Left renal pelvis (tissue), 4 donors: ENCODE measurements at regions not wholly inside any gene's neighbourhood (a gene's known extent, or its start where the extent isn't known, plus 50 kb on each side); places are given as distances from the start of the nearest gene placed in this dataset.

ENCODE experiments used
- DNase-seq, 4 donors: peaks; one replicate each; pipeline ENCODE4 v3.0.0-alpha.2; 2013; ENCODE audit warnings: low read depth in 4 of 4, low spot score in 3 of 4

DNA sequence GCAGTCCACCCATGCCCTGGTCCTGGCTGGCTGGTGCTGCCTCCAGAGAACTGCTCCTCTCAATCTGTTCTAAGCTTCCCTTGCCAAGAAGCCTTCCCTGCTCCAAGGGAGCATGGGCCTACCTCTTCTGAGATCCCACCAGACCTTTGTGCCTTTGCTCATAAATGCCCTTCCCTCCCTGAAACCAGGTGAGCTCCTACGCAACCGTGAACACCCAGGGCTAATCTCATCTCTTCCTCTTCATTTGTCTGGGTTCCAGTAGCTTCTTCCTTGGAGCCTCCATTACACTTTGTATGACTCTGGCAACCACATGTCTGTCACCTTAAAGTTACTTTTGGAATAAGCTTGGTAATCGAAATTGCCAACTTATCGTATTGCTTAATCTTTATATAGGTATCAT, 270.6 kb downstream of the PBX3 start:
- DNase-seq = no peak

DNA sequence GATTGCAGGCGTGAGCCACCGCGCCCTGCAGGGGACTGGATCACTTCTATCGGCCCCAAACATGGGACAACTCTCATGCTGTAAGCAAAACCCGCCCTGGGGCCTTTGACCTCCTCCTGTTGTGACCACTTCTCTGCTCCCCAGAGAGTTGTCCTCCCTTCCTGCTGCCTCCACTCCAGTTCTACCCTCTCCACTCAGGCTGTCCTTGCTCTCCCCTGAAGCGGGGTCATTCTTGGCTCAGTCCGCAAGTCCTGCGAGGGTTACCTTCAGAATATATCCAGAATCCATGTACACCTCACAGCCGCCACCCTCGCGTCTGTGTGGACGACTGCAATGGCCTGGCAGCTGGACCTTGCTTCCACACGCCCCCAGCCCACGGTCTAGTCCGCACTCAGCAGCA, 273.7 kb downstream of the PBX3 start:
- DNase-seq = no peak

DNA sequence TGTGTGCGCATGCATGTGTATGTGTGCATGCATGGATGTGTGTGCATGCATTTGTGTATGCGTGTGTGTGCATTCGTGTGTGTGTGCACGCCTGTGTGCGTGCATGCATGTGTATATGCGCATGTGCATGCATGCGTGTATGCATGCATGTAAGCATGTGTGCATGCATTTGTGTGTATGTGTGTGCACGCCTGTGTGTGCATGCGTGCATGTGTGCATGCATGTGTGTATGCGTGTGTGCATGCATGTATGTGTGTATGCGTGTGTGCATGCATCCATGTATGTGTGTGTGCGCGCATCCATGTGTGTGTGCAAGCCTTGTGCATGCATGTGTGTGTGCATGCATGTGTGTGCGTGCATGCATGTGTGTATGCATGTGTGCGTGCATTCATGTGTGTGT, 276.8 kb downstream of the PBX3 start:
- no peak for DNase-seq

DNA sequence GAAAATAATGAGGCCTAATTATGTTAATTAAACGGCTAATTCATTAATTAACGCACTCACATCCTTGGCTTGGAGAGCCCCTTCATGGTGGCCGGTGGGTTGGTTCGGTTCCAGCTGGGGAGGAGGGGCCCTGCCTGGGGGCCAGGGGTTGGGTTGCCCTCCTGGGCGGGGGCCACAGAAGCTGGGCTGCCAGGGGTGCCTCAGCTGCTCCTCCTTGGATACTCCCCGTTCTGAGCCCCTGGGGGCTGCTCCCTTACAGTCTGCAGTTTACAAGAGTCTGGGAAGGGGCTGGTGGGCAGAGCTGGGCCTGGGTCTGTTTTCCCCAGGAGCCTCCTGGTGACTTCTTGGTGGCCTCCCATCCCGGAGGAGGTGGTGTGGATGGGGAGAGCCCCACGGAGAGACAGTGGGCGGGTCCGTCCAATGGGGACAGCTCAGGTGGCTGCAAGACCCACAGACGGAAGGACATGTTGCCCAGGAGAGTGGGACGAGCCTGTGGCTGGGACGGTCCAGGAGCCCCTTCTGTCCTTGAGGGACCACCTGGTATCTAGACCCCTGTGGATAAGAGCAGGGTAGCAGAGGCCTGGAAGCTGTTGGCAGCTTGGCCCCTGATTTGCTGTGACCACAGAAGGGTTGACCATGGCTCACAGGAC, 277.5 kb downstream of the PBX3 start:
- DNase-seq = no peak

DNA sequence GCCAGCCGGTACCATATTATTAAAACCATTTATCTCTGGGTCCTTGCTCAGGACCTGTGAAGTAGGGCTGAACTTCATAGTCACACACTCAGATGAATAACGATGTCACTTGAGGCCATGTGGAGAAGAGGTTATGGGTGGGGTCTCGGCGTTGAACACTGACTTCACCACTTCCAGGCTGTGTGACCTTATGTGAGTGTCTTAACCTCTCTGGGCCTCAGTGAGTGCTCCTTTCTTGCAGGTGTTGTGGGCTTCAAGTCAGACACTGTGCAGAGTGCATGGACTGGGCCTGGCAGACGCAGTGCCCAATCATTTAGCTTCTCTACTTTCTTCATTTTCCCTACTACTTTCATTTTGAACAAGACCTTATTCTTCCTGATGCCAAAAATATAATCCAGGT, 278.8 kb downstream of the PBX3 start:
- DNase-seq = no peak

DNA sequence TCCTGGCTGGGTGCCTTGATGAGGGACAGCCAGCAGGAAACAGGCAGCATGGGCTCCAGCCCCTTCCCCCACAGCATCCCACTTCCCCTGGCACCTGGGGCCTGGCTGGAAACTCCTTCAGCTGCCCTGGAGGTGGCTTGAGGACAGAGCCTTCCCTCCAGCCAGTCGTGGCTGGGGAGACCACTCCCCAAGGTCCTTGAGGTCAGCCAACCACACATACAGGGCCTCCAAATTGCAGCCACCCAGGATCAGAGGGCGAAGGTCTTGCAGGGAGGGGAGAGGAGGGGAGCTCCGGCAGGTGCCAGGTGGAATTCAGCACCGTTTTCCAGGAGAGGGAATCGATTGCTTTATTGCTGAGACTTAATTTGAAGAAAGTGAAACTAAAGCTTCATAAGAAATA, 280.4 kb downstream of the PBX3 start:
- DNase-seq = no peak

DNA sequence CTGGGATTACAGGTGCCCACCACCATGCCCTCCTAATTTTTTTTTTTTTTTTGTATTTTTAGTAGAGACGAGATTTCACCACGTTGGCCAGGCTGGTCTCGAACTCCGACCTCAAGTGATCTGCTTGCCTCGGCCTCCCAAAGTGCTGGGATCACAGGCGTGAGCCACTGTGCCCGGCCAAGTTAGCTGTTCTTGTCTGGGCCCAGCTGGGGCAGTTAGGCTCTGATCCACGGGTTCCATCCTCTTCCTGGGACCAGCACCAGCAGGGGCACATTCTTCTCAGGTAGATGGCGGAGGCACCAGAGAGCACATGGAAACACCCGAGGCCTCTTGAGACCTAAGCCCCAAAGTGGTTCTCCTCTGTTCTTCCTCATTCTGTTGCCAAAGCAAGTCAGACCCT, 281.6 kb downstream of the PBX3 start:
- DNase-seq = no peak

DNA sequence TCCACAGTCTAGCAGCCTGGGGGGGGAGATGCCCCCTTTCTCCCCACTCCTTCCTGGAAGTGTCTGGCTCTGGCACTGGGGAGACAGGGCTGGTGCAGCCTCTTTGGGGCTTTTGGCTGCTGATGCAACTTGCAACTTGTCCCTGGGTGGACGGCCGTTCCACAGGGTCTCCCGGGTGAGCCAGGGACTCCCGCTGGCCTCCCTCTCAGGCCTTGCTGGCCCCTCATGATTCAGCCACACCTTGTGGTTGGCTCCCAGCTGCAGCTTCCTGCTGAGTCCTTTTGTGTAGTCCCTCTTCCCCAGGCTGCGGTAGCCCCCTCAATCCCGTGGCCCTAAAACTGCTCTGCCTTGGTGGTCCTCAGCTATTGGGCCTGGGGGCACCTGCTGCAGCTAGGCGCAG, 283.5 kb downstream of the PBX3 start:
- DNase-seq = no peak

DNA sequence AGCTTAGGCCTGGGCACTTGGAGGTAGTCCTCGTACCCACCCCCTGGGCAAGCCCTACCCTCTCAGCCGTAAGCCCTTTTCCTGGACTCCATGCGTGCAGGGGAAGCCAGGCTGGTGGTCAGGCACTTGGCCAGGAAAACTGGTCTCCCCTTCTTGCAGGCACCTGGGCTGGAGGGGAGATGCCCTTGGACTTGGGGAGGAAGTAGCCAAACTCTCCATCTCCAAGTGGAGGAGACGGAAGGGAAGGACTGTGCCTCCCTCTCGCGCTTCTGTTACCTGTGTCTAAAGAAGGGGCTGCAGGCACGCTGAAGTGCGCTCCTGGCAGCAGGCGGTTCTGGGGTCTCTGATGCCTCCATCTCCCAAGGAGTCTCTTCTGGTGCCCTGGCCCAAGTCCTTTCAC, 283.9 kb downstream of the PBX3 start:
- DNase-seq = no peak

DNA sequence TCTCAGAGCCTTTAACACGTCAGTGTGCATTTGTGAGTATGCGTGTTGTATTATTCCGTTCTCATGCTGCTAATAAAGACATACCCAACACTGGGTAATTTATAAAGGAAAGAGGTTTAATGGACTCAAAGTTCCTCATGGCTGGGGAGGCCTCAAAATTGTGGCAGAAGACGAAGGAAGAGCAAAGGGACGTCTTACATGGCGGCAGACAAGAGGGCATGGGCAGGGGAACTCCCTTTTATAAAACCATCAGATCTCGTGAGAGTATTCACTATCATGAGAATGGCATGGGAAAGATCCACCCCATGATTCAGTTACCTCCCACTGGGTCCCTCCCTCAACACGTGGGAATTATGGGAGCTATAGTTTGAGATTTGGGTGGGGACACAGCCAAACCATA, 285.0 kb downstream of the PBX3 start:
- no peak for DNase-seq

DNA sequence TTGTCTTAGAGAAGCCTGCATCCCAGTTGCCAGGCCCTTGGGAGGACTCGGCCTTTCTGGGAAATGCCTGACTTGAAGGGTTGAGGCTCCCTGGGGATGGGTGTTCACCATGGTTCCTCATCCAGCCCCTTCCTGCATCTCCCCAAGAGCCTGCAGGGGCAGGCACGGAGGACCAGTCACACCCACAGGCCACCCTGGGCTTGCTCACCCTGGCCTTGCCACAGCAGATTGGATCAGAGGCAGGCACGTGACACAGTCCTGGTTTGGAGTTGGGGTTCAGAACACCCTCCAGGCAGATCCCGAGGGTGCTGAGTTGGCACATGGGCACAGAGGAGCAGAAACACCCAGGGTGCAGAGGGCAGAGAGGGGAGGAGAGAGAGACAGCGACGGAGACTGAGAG, 286.1 kb downstream of the PBX3 start:
- no peak for DNase-seq

DNA sequence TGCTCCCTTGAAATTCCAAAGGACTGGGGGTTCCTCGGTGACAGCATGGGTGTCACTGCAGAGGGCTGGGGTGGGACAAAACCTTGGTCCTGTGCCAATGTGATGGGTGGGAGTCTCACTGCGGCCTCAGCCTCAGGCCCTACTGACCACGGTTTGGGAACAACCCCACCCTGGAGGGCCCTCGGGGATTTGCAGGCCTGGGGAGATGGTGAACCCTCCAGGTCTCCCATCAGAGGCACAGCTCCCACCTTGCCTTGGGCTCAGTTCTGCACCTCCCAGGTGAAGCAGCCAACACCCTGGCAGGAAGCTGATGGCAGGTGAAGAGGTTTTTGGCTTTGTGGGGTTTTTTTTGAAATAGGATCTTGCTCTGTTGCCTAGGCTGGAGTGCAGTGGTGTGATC, 286.8 kb downstream of the PBX3 start:
- no peak for DNase-seq

DNA sequence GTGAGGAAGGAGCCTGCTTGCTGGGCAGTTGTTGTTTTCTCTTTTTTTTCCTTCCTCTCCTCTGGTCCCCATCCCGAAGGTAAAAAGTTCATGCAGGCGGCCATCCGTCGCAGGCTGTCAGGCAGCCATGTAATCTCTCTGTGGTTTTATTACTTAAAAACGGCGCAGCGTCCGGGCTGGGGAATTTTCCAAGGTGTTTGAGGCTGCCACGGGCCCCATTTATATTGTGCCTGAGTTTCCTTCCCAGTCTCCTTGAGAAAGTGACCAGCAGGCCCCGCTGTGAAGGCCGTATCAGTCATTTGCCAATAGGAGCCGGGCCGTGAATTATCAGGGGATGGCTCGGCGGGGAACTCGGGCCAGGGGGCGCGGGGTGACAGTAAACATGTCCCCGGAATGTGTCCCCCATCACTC, 289.7 kb downstream of the PBX3 start:
- peak in 2 of 4 donors; percentile 26 to 39 for DNase-seq

DNA sequence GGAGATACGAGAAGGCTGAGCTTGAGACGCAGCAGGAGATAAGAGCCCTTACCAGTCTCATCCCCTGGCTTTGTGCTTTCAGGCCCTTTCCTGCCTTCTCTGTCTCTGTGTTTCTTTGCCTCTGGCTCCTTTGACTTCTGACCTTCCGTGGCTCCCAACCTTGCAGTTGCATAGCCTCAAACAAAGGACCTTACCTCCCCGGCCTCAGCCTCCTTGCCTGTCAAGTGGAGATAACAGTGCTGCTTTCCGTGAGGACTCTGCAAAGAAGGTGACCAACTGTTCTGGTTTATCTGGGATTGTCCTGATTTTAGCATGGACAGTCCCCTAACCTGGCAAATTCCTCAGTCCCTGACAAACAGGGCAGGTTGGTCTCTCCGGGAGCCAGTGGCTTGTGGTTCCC, 287.8 kb upstream of the MVB12B start:
- DNase-seq = no peak

DNA sequence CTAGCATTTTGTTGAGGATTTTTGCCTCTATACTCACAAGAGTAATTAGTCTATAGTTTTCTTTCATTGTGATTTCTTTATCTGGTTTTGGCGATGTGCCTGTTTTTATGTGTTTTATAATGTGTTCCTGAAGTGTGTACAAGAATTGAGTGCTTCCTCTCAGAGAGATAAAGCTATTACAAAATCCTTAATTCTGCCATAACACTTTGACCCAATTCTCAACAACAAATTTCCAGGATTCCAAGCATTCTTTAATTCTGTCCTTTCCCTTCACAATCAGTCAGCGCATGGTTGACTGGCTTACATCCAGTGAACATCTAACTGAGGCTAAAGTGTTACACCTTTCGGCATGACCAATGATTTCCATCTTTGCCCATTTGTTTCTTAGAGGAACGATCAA, 282.9 kb upstream of the MVB12B start:
- no peak for DNase-seq

DNA sequence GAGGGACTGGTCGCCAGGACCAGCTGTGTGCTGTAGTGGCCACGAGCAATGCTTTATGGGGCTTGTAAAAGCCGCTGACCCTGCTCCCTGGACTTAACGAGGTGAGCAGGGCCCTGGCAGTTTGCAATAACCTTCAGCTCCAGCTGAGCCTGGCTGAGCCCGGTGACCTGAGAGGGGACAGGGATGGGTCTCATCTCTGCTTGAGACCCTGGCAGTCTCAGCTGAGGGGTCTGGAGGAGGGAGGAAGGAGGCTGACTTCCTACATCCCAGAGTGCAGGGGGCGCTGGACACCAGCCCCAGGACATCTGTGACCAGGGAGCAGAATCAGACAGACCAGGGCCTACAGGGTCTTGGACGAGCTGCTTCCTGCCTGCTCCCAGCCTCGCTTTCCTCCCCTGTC, 277.5 kb upstream of the MVB12B start:
- no peak for DNase-seq

DNA sequence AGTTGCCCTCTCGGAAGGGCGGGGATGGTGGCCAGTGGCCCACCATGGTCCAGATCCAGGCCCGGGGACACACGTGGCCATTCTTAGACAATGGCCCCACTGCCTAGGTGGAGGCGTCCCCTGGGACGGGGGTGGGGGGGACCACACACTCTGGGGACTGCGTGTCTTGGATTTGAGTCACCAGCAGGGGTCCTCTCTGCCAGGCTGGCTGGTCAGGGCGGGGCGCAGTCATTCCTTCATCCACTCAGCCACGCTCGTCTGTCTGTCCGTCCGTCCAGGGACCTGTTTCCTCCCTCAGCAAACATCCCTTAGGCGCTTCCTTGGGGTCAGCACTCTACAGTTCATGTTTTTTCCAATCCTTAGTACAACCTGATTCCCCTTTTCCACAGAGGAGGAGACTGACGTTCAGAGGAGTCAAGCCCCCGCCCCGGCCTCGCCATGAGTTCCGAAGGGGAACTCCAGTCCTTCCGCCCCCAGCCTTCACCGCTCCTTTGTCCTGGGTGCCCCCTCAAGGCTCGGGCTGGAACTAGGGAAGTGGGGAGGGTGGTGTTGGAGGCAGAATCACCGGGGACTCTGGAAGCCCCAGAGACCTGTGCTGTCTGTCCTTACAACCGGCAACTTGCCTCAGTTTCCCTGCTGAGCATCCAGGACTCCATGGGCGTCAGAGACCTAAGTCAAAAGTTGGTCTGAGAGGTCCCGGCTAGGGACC, 276.6 kb upstream of the MVB12B start:
- DNase-seq = no peak

DNA sequence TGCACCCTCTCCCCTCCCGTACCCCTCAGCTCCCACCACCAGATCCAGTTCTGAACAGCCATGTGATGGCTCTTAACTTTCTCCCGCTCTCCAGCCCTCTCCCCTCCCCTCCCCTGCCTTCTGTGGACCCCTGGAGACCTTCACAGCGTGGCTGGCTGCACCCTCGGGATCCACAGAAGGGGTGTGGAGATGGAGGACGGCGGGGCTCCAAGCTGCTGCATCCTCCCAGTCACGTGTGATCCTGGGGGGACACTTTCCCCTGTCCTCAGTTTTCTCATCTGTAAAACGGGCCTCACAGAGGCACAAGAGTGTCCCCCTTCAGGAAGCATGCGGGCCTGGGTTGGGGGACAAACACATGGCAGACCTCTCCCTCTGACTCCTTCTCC, 276.0 kb upstream of the MVB12B start:
- no peak for DNase-seq

DNA sequence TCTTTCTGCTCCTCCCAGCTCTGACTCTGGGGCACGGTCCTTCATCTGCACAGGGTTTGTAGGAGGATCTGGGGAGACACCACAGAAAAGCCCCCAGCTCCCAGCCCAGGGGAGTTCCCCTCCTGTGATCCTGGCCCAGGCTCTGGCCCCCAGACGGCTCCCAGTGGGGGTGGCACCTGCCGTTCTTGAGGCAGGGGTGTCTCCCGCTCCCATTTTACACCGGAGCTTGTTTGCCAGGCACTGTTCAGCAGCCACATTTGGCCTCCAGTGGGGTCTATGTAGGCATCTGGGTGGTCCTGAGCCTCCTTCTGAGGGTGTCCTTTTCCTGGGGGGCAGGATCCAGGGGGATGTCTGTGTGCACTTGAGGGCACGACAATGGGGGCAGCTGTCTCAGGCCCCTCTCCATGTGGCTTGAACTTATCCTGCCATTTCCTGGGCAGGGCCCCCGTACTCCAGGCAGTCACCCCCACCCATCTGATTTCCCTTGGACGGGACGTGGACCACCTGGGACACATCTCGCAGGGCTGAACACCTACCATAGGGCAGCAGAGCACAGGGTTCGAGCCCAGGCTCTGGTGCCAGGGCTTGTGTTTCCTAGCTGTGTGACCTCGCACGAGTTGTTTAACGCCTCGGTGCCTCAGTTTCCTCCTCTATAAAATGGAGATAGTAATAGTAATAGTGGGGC, 275.0 kb upstream of the MVB12B start:
- no peak for DNase-seq

DNA sequence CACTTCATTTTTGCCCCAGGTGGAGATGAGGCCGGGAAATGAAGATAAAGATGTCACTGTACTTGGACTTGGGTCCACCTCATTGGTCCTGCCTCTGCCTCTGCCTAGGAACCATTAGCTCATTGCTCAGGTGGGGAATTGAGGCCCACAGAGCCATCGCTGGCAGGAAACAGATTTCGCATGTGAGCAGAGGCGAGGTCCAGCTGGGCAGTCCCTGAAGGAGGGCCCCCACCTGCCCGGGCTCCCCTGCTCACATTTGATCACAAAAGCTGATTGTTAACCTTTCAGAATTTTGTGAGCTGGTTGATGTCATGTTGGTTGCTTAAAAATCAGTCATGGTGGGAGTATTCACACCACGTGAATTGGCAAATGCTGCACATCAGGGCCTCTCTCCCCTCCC, 273.8 kb upstream of the MVB12B start:
- DNase-seq = no peak

DNA sequence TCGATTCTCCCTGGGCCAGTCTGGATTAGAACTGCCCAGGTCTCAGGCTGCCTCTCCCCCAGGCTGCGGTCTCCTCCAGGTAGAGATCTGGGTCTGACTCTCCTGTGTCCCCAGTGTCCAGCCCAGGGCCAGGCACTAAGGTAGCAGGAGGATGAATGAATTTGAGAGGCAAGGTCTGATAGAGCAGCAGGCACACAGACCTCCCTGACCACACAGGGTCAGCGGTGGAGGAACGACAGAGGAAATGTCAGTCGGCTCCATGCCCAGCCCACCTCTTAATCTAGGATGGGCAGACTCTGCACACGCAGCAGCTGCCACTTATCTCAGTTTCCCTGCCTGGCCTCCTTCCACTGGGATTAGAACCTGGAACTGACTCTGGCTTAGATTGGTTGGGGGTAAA, 272.7 kb upstream of the MVB12B start:
- no peak for DNase-seq

DNA sequence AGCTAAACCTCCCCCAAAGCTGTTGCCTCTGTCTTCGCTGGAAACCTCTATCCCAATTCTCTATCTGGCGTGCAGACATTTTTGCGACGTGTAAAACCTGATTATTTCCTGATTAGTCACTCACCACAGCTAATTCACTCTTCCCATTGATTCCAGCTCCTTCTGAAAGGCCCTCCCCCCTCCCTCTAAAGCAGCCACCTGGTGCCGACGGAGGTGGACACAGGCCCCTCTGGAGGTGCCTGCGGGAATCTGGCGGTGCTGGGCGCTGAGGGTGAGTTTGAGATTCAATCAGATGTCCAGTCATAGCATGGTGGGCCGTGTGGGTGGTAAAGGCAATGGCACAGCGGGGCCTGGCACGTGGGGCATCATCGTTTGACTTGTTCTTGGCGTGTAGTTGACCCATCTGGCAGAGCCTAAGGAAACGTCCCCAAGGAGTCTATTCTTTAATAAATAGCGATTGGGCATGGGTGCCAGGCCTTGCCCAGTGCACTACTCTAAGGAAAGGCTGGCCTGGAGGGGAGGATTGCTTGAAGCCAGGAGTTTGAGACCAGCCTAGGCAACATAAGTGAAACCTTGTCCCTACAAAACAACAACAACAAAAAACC, 271.1 kb upstream of the MVB12B start:
- no peak for DNase-seq
